ENCODE measurements at regions not wholly inside any gene's neighbourhood (a gene's known extent, or its start where the extent isn't known, plus 50 kb on each side); places are given as distances from the start of the nearest gene placed in this dataset.

DNA sequence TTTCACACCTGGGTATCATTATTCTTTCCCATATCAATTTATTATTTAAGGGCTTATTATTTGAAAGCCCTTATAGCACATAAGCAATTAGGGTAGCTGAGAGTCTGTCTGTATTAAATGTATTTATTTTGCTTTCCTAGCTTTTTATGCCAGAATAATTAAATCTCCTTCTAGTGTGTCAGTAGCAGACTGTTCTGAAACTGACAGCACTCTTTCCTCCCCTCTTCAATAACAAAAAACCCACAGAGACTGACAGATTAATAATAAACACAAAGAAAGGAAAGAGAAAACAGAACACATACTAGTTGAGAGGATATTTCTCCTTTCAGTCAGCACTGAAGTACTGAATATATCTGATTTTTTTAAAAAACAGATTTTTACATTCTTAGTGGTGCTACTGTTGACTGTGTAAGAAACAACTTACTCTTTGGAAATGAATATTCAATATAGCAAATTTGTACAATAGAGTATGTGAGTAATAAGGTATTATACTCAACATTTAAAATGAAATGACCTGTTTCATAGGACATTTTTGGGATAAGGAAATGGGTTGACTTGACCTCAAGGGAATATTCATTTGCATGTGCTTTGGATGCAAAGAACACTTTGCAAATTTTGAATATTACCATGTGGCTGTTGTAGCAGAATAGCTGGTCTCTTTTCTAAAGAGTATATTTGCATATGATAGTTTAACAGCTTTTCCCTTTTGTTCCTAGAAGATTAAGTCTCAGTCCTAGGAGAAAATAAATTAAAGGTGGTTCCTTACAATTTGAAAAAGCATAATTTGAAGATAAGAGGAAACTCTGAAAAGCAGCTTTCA lies 208.3 kb downstream of the SPATA31D1 start:
- TF ChIP-seq, protein P1, sequence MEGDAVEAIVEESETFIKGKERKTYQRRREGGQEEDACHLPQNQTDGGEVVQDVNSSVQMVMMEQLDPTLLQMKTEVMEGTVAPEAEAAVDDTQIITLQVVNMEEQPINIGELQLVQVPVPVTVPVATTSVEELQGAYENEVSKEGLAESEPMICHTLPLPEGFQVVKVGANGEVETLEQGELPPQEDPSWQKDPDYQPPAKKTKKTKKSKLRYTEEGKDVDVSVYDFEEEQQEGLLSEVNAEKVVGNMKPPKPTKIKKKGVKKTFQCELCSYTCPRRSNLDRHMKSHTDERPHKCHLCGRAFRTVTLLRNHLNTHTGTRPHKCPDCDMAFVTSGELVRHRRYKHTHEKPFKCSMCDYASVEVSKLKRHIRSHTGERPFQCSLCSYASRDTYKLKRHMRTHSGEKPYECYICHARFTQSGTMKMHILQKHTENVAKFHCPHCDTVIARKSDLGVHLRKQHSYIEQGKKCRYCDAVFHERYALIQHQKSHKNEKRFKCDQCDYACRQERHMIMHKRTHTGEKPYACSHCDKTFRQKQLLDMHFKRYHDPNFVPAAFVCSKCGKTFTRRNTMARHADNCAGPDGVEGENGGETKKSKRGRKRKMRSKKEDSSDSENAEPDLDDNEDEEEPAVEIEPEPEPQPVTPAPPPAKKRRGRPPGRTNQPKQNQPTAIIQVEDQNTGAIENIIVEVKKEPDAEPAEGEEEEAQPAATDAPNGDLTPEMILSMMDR (conservative IDR thresholded peaks at IDR 0.05; ENCODE audit: low read length): no peak
- TF ChIP-seq EZH2phosphoT487 (IDR thresholded peaks at IDR 0.05; ENCODE audit: borderline replicate concordance): no peak
- Histone ChIP-seq H3K4me2 (ENCODE audit: low read depth, low read length, poor library complexity, severe bottlenecking) (no peak overlapping the region), H3K79me2 (ENCODE audit: insufficient read depth, low read length) (no peaks in the 10 kb centered on the region), H3K27me3 (ENCODE audit: insufficient read depth, low read length, poor library complexity, severe bottlenecking) (no peaks in the 10 kb centered on the region), H3F3A (ENCODE audit: low read depth) (no peaks in the 10 kb centered on the region), H2AFZ (ENCODE audit: low read length) (peak overlapping the region; percentile 58), H3K4me1 (ENCODE audit: insufficient read depth, low read length, poor library complexity, severe bottlenecking) (peaks cover 8% of the 10 kb centered on the region), H4K20me1 (ENCODE audit: insufficient read depth, low read length, poor library complexity, severe bottlenecking) (no peaks in the 10 kb centered on the region), H3K9me2 (replicated peaks; ENCODE audit: low read depth, low read length) (no peaks in the 10 kb centered on the region), H3K9me3 (ENCODE audit: insufficient read depth, low read depth, low read length) (peaks cover 3% of the 10 kb centered on the region; the same call in 1 of the 2 replicates), H3K9ac (ENCODE audit: low read depth, low read length, poor library complexity, severe bottlenecking) (no peak overlapping the region), H3K4me3 (ENCODE audit: low read length, poor library complexity, severe bottlenecking) (no peak overlapping the region), H3K36me3 (ENCODE audit: insufficient read depth, low read length) (no peaks in the 10 kb centered on the region)

DNA sequence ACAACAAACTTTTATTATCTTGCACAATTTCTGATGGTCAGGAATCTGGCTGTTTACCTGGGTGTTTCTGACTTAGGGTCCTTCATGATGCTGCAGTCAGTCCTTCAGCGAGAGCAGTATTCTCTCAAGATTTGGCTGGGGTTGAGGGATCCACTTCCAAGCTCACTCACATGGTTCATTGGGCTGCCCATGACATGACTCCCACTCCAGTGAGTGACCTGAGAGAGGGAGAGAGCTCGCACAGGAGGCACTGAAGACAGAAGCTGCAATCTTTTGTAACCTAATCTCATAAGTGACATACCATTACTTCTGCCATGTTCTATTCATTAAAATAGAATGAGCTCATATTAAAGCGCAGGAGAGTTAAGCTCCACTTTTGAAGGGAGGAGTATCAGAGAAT lies 212.6 kb downstream of the SPATA31D1 start:
- H3K4me2 ChIP-seq (ENCODE audit: low read depth, low read length, poor library complexity, severe bottlenecking): no peak overlapping the region
- no peaks in the 10 kb centered on the region for H3K27me3 ChIP-seq (ENCODE audit: insufficient read depth, low read length, poor library complexity, severe bottlenecking)
- H3K9me2 ChIP-seq (replicated peaks; ENCODE audit: low read depth, low read length): no peaks in the 10 kb centered on the region
- H3K36me3 ChIP-seq (ENCODE audit: insufficient read depth, low read length): no peaks in the 10 kb centered on the region
- no peaks in the 10 kb centered on the region for H3K9me3 ChIP-seq (ENCODE audit: insufficient read depth, low read depth, low read length)
- TF ChIP-seq, protein P1 (conservative IDR thresholded peaks at IDR 0.05; ENCODE audit: low read length): no peak
- TF ChIP-seq EZH2phosphoT487 (IDR thresholded peaks at IDR 0.05; ENCODE audit: borderline replicate concordance): no peak
- no peaks in the 10 kb centered on the region for H3K4me1 ChIP-seq (ENCODE audit: insufficient read depth, low read length, poor library complexity, severe bottlenecking)
- no peak overlapping the region for H3K4me3 ChIP-seq (ENCODE audit: low read length, poor library complexity, severe bottlenecking)
- H4K20me1 ChIP-seq (ENCODE audit: insufficient read depth, low read length, poor library complexity, severe bottlenecking): no peaks in the 10 kb centered on the region
- no peak overlapping the region for H3K9ac ChIP-seq (ENCODE audit: low read depth, low read length, poor library complexity, severe bottlenecking)
- no peaks in the 10 kb centered on the region for H3F3A ChIP-seq (ENCODE audit: low read depth)
- H2AFZ ChIP-seq (ENCODE audit: low read length): no peak overlapping the region
- H3K79me2 ChIP-seq (ENCODE audit: insufficient read depth, low read length): no peaks in the 10 kb centered on the region

DNA sequence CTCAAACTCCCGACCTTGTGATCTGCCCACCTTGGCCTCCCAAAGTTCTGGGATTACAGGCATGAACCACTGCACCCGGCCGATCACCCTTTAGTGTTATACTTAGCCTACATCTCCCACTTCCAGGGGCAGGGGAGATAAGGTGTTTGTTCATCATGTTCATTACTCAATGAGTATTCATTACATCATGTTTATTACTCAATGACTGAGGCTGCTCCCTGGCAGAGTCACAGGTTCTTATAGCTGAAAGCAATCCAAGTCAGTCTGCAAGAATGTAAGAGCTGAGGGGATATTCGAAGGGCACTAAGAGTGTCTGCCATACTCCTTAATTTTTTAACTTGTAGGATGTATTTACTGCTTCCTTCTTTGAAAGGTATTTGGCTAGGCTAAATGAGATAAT lies 214.2 kb downstream of the SPATA31D1 start:
- Histone ChIP-seq H3K79me2 (ENCODE audit: insufficient read depth, low read length) (no peaks in the 10 kb centered on the region), H3K9me3 (ENCODE audit: insufficient read depth, low read depth, low read length) (no peaks in the 10 kb centered on the region), H3K36me3 (ENCODE audit: insufficient read depth, low read length) (no peaks in the 10 kb centered on the region), H3K4me2 (ENCODE audit: low read depth, low read length, poor library complexity, severe bottlenecking) (no peak overlapping the region), H3K4me3 (ENCODE audit: low read length, poor library complexity, severe bottlenecking) (no peak overlapping the region), H3K4me1 (ENCODE audit: insufficient read depth, low read length, poor library complexity, severe bottlenecking) (no peaks in the 10 kb centered on the region), H3K27me3 (ENCODE audit: insufficient read depth, low read length, poor library complexity, severe bottlenecking) (no peaks in the 10 kb centered on the region), H3K9me2 (replicated peaks; ENCODE audit: low read depth, low read length) (no peaks in the 10 kb centered on the region), H4K20me1 (ENCODE audit: insufficient read depth, low read length, poor library complexity, severe bottlenecking) (no peaks in the 10 kb centered on the region), H3K9ac (ENCODE audit: low read depth, low read length, poor library complexity, severe bottlenecking) (no peak overlapping the region), H3F3A (ENCODE audit: low read depth) (no peaks in the 10 kb centered on the region), H2AFZ (ENCODE audit: low read length) (no peak overlapping the region)
- TF ChIP-seq, protein P1 (conservative IDR thresholded peaks at IDR 0.05; ENCODE audit: low read length): no peak
- TF ChIP-seq EZH2phosphoT487 (IDR thresholded peaks at IDR 0.05; ENCODE audit: borderline replicate concordance): no peak

Data from Loucy (cell line).